NCI-H748 (cell line): ENCODE measurements at regions not wholly inside any gene's neighbourhood (a gene's known extent, or its start where the extent isn't known, plus 50 kb on each side); places are given as distances from the start of the nearest gene placed in this dataset.
"Not testable (repeated sequence)": the region's sequence is repeated elsewhere in the genome, so short reads cannot be mapped to it uniquely, and the experiment has no call there.

Experiments used
- DNase-seq: peaks from one replicate; lab custom pipeline; 2025; ENCODE audit not compliant: unreplicated experiment; lab: John Stamatoyannopoulos, UW

- DNase-seq, result not testable (repeated sequence)
Observed at GRCh38 chr5:122209601-122210000, 80.3 kb downstream of the ZNF474 start.

- no peak for DNase-seq
Observed at GRCh38 chr5:122218778-122219177, 89.4 kb downstream of the ZNF474 start.

GRCh38 chr5:122219436-122220166, 90.3 kb downstream of the ZNF474 start:
- DNase-seq, result no peak

GRCh38 chr5:122220511-122220910, 91.2 kb downstream of the ZNF474 start:
- no peak for DNase-seq

GRCh38 chr5:122221857-122222256, 90.2 kb upstream of the SNCAIP start:
- DNase-seq, result no peak

- no peak for DNase-seq
Observed at GRCh38 chr5:122222580-122222979, 89.5 kb upstream of the SNCAIP start.

- no peak for DNase-seq
Observed at GRCh38 chr5:122228728-122229392, 83.2 kb upstream of the SNCAIP start.

- DNase-seq, result no peak
Observed at GRCh38 chr5:122229551-122229950, 82.5 kb upstream of the SNCAIP start.

- DNase-seq, result no peak
Observed at GRCh38 chr5:122236270-122237040, 75.6 kb upstream of the SNCAIP start.

- DNase-seq, result no peak
Observed at GRCh38 chr5:122237906-122238305, 74.1 kb upstream of the SNCAIP start.

- DNase-seq, result peak; percentile 77
Observed at GRCh38 chr5:122252319-122252718, 59.7 kb upstream of the SNCAIP start.

GRCh38 chr5:122253794-122254193, 58.2 kb upstream of the SNCAIP start:
- no peak for DNase-seq

- no peak for DNase-seq
Observed at GRCh38 chr5:122256388-122256787, 55.6 kb upstream of the SNCAIP start.

GRCh38 chr5:122257000-122257399, 55.0 kb upstream of the SNCAIP start:
- DNase-seq, result no peak

- no peak for DNase-seq
Observed at GRCh38 chr5:122258241-122258640, 53.8 kb upstream of the SNCAIP start.

GRCh38 chr5:122258840-122259239, 53.2 kb upstream of the SNCAIP start:
- no peak for DNase-seq

GRCh38 chr5:122259995-122260394, 52.0 kb upstream of the SNCAIP start:
- DNase-seq, result no peak

- DNase-seq, result no peak
Observed at GRCh38 chr5:122262103-122262502, 49.9 kb upstream of the SNCAIP start.
